Neural crest cell (in vitro differentiated cells): ENCODE measurements at regions not wholly inside any gene's neighbourhood (a gene's known extent, or its start where the extent isn't known, plus 50 kb on each side); places are given as distances from the start of the nearest gene placed in this dataset.

Experiments
- DNase-seq: peaks from one replicate; pipeline ENCODE4 v3.0.0; 2021; ENCODE audit warnings: low read depth, mixed read lengths, low spot score
- H3K27ac Mint-ChIP-seq: one replicate; pipeline ENCODE4 v1.8.0; 2021; ENCODE audit warnings: mild to moderate bottlenecking, mixed read lengths; ENCODE audit not compliant: unreplicated experiment
- H3K27me3 Mint-ChIP-seq: 2 replicates; pipeline ENCODE4 v1.8.0; 2021; ENCODE audit warnings: low read depth, mild to moderate bottlenecking, mixed read lengths
- H3K36me3 Mint-ChIP-seq: 2 replicates; pipeline ENCODE4 v1.8.0; 2021; ENCODE audit warnings: low read depth, mild to moderate bottlenecking, mixed read lengths
- H3K4me1 Mint-ChIP-seq: 2 replicates; pipeline ENCODE4 v1.8.0; 2021; ENCODE audit warnings: mixed read lengths
- H3K4me3 Mint-ChIP-seq: one replicate; pipeline ENCODE4 v1.8.0; 2021; ENCODE audit warnings: mild to moderate bottlenecking, mixed read lengths
- H3K9me3 Mint-ChIP-seq: 2 replicates; pipeline ENCODE4 v1.8.0; 2021; ENCODE audit warnings: mixed read lengths
- TF ChIP-seq, protein P1 (sequence below): fragments of 200-600 bp; sonication (generic); conservative IDR thresholded peaks from 2 replicates; pipeline ENCODE4 v1.5.0; 2021; ENCODE audit warnings: antibody characterized with exemption, mild to moderate bottlenecking

DNA sequence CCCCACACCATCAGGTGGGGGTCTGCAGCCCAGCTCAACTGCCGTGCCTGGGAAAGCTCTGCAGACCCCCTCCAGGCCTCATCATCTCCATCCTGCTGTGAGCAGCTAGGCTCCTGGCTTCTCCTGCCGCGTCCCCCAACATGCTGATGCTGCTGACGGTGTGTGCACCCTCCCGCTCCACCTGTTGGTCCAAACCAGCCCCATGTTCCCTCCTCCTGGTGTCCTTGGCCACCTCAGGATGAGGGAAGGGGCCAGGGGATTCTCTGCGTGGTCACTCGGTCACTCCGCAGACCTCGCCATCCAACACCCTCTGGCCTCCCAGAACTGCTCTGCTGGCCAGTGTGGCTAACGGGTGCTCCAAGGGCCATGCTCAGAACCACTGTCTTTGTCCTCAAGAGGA lies 368.6 kb downstream of the FOXL1 start:
- no peak for DNase-seq
- TF ChIP-seq, protein P1, sequence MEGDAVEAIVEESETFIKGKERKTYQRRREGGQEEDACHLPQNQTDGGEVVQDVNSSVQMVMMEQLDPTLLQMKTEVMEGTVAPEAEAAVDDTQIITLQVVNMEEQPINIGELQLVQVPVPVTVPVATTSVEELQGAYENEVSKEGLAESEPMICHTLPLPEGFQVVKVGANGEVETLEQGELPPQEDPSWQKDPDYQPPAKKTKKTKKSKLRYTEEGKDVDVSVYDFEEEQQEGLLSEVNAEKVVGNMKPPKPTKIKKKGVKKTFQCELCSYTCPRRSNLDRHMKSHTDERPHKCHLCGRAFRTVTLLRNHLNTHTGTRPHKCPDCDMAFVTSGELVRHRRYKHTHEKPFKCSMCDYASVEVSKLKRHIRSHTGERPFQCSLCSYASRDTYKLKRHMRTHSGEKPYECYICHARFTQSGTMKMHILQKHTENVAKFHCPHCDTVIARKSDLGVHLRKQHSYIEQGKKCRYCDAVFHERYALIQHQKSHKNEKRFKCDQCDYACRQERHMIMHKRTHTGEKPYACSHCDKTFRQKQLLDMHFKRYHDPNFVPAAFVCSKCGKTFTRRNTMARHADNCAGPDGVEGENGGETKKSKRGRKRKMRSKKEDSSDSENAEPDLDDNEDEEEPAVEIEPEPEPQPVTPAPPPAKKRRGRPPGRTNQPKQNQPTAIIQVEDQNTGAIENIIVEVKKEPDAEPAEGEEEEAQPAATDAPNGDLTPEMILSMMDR: no peak
- Mint-ChIP-seq H3K27me3 (no peaks in the 10 kb centered on the region), H3K27ac (no peak overlapping the region), H3K4me3 (no peak overlapping the region), H3K4me1 (peaks cover 28% of the 10 kb centered on the region), H3K36me3 (no peaks in the 10 kb centered on the region), H3K9me3 (peaks cover under 1% of the 10 kb centered on the region)

DNA sequence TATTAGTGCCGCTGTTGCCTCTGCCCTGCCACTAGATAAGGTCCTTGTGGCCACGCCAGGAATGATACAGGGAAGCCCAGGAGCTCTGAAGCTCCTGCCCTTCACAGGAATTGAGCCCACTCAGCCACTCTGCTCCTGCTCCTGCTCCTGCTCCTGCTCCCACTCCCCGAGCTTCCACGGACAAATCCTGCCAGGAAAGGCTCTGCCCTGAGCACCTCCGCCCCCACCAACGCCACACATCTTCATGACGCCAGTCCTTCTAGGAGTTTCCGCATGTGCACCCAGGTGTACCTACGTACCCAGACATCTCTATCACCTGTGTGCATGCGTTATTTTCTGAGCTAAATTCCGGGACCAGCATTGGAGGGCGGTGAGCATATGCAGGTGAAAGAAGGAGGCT lies 369.1 kb downstream of the C16orf95 start:
- DNase-seq: no peak
- H3K4me1 Mint-ChIP-seq: peaks cover 29% of the 10 kb centered on the region
- H3K27me3 Mint-ChIP-seq: no peaks in the 10 kb centered on the region
- H3K36me3 Mint-ChIP-seq: no peaks in the 10 kb centered on the region
- H3K27ac Mint-ChIP-seq: no peak overlapping the region
- TF ChIP-seq, protein P1: no peak
- H3K9me3 Mint-ChIP-seq: peaks cover 9% of the 10 kb centered on the region
- H3K4me3 Mint-ChIP-seq: no peak overlapping the region

DNA sequence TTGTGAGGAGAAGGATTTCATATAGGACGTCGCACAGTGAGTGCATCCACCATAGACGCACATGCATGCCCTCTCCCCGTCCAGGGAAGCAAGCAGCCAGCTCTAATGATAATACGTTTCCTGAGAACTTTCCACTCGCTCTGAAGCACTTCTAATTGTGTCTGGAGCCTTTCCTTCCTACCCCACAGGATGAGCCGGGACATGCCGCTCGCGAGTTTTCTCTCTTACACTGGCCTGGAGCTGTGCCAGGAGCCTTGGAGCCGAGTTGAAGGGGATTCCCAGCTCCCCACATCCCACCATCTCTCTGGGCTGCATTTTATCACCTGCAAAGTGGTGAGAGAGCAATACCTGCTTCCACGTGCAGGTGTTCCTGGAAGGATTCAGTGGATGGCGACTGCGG lies 368.1 kb downstream of the C16orf95 start:
- TF ChIP-seq, protein P1: no peak
- no peaks in the 10 kb centered on the region for H3K27me3 Mint-ChIP-seq
- no peak overlapping the region for H3K4me3 Mint-ChIP-seq
- DNase-seq: no peak
- peaks cover 29% of the 10 kb centered on the region for H3K4me1 Mint-ChIP-seq
- no peak overlapping the region for H3K27ac Mint-ChIP-seq
- H3K9me3 Mint-ChIP-seq: peaks cover 9% of the 10 kb centered on the region
- H3K36me3 Mint-ChIP-seq: no peaks in the 10 kb centered on the region

DNA sequence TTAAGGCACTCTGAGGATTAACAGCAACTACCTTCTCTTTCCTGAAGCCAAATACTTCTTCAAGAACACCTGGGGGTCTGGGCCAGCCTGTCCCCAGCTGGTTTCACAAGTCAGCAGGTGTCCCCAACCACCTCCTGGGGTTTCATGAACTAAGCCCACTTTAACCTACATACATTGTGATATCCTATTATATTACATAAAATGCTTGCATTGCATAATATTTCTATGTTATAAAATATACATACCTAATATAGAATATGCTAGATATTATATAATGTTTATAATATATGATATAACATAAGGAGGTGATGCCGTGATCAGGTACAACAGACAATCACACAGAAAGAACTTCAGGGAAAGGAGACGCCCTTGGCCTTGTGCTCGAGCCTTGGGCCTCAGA lies 367.6 kb downstream of the C16orf95 start:
- H3K4me1 Mint-ChIP-seq: peaks cover 31% of the 10 kb centered on the region
- TF ChIP-seq, protein P1: no peak
- no peak overlapping the region for H3K4me3 Mint-ChIP-seq

DNA sequence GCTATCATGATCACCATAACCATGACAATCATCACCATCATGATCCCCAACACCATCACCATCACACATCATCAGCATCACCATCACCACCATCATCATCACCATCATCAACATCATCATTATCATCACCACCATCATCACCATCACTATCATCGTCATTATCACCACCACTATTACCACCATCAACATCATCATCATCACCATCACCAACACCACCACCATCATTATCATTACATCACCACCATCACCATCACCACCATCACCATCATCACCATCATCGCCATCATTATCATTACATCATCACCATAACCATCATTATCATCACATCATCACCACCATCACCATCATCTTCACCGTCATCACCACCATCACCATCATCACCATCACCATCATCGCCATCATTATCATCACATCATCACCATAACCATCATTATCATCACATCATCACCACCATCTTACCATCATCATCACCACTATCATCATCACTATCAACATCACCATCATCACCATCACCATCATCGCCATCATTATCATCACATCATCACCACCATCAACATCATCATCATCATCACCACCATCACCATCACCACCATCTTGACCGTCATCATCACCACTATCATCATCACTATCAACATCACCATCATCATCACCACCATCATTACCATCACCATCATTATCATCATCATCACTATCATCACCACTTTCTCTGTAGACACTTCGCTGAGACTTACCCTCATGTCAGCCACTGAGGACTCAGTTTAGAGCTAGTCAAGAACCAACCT lies 366.0 kb downstream of the C16orf95 start:
- Mint-ChIP-seq H3K36me3 (no peaks in the 10 kb centered on the region), H3K27ac (no peak overlapping the region), H3K9me3 (peaks cover 9% of the 10 kb centered on the region), H3K4me1 (peaks cover 38% of the 10 kb centered on the region), H3K4me3 (no peak overlapping the region), H3K27me3 (no peaks in the 10 kb centered on the region)
- TF ChIP-seq, protein P1: no peak
- DNase-seq: no peak

More for the DNA sequence above, 367.6 kb downstream of the C16orf95 start:
- Mint-ChIP-seq H3K27me3 (no peaks in the 10 kb centered on the region), H3K36me3 (no peaks in the 10 kb centered on the region), H3K27ac (no peak overlapping the region), H3K9me3 (peaks cover 9% of the 10 kb centered on the region)
- no peak for DNase-seq
